HCT116 (cell line): ENCODE measurements at regions not wholly inside any gene's neighbourhood (a gene's known extent, or its start where the extent isn't known, plus 50 kb on each side); places are given as distances from the start of the nearest gene placed in this dataset.

Source experiments
- ATAC-seq: fragments of 200-7000 bp; cut with Tn5 transposase; 2 replicates; pipeline ENCODE4 v1.9.1; 2020; ENCODE audit warnings: mild to moderate bottlenecking, moderate library complexity
- BruUV-seq: library from RNA; stranded (reverse); fragments of 400-500 nt; replicated peaks from 2 replicates; lab custom pipeline; 2021; lab: Mats Ljungman, UMichigan
- CTCF ChIA-PET: fragments of 300-600 bp; sonication (Branson Sonifier 250); formaldehyde crosslinking; loops from one replicate; lab custom pipeline; 2021; ENCODE audit warnings: antibody characterized with exemption; lab: Charles Lee
- POLR2A ChIA-PET: fragments of 300-600, 350-600 bp; sonication (Branson Sonifier 250); formaldehyde crosslinking; loops from one replicate; lab custom pipeline; 2021; ENCODE audit warnings: antibody characterized with exemption; lab: Charles Lee
- RAD21 ChIA-PET, 2 experiments: fragments of 300-600 bp; sonication (Branson Sonifier 250); formaldehyde crosslinking; loops; one replicate each; lab custom pipeline; 2023; ENCODE audit warnings: low total read pairs in 2 of 2; ENCODE audit not compliant: uncharacterized antibody in 2 of 2, unreplicated experiment in 2 of 2, low non-redundant PET in 1 of 2; lab: Charles Lee
- DNase-seq: peaks from one replicate; pipeline ENCODE4 v3.0.0-alpha.2; 2010; ENCODE audit warnings: low read depth, low spot score
- H2AFZ ChIP-seq: fragments of 200-600 bp; shearing (Covaris generic), sonication (generic); 2 replicates; pipeline ENCODE4 v1.6.1; 2017; ENCODE audit warnings: low read depth, mixed run types, mixed read lengths, antibody characterized with exemption, low read length; ENCODE audit not compliant: poor library complexity, severe bottlenecking
- H3K27ac ChIP-seq: 2 replicates; pipeline ENCODE4 v1.5.1; 2012; ENCODE audit warnings: low read depth, low read length
- H3K27me3 ChIP-seq: fragments of 200-600 bp; sonication (generic); 2 replicates; pipeline ENCODE4 v1.6.1; 2016; ENCODE audit warnings: mixed run types, low read length, mixed read lengths; ENCODE audit not compliant: insufficient read depth
- H3K36me3 ChIP-seq, 2 experiments: fragments of 200-500 bp in 1 of 2; fragments of 200-600 bp in 1 of 2; sonication (Bioruptor generic) in 1 of 2; sonication (generic) in 1 of 2; 2 replicates each; pipeline versions ENCODE4 v1.5.1 to v1.6.1; 2014 to 2016; ENCODE audit warnings: low read length in 2 of 2, inconsistent platforms in 1 of 2, mixed read lengths in 1 of 2, mixed run types in 1 of 2; ENCODE audit not compliant: insufficient read depth in 2 of 2, control insufficient read depth in 1 of 2
- H3K4me1 ChIP-seq, 2 experiments: fragments of 200-600 bp in 1 of 2; sonication (generic) in 1 of 2; 2 replicates each; pipeline versions ENCODE4 v1.5.1 to v1.6.1; 2012 to 2017; ENCODE audit warnings: low read length in 2 of 2, inconsistent platforms in 1 of 2, mild to moderate bottlenecking in 1 of 2, mixed read lengths in 1 of 2, mixed run types in 1 of 2, moderate library complexity in 1 of 2; ENCODE audit not compliant: insufficient read depth in 2 of 2, control insufficient read depth in 1 of 2
- H3K4me2 ChIP-seq: fragments of 200-600 bp; sonication (generic); 2 replicates; pipeline ENCODE4 v1.6.1; 2017; ENCODE audit warnings: mixed run types, low read length, mixed read lengths
- H3K4me3 ChIP-seq, 2 experiments: fragments of 200-600 bp in 1 of 2; sonication (generic) in 1 of 2; replicated peaks in 1 of 2; 2 replicates each; pipeline ENCODE4 v1.5.1; 2011 to 2016; ENCODE audit warnings: low read length in 2 of 2, control low read depth in 1 of 2, low read depth in 1 of 2, mild to moderate bottlenecking in 1 of 2, mixed read lengths in 1 of 2, mixed run types in 1 of 2
- H3K79me2 ChIP-seq: fragments of 200-600 bp; sonication (generic); 2 replicates; pipeline ENCODE4 v1.6.1; 2017; ENCODE audit warnings: mild to moderate bottlenecking, mixed run types, low read length, moderate library complexity, mixed read lengths; ENCODE audit not compliant: insufficient read depth
- H3K9ac ChIP-seq: fragments of 200-600 bp; sonication (generic); 2 replicates; pipeline ENCODE4 v1.6.1; 2016; ENCODE audit warnings: low read length, mixed read lengths
- H3K9me2 ChIP-seq: fragments of 200-600 bp; sonication (generic), shearing (Covaris generic); 2 replicates; pipeline ENCODE4 v1.6.1; 2017; ENCODE audit warnings: mixed run types, mild to moderate bottlenecking, moderate library complexity; ENCODE audit not compliant: insufficient read depth
- H3K9me3 ChIP-seq, 2 experiments: fragments of 200-500 bp in 1 of 2; fragments of 200-600 bp in 1 of 2; sonication (Bioruptor generic) in 1 of 2; sonication (generic) in 1 of 2; 2 replicates each; pipeline ENCODE4 v1.6.1; 2014 to 2017; ENCODE audit warnings: low read length in 2 of 2, mixed read lengths in 2 of 2, inconsistent platforms in 1 of 2, low read depth in 1 of 2, mild to moderate bottlenecking in 1 of 2, mixed run types in 1 of 2, moderate library complexity in 1 of 2; ENCODE audit not compliant: control insufficient read depth in 1 of 2, insufficient read depth in 1 of 2
- H4K20me1 ChIP-seq: fragments of 200-600 bp; sonication (generic), shearing (Covaris generic); 2 replicates; pipeline ENCODE4 v1.6.1; 2017; ENCODE audit warnings: mixed run types, mild to moderate bottlenecking, moderate library complexity; ENCODE audit not compliant: insufficient read depth
- CEBPB ChIP-seq: IDR thresholded peaks from 2 replicates; pipeline ENCODE4 v1.6.1; 2012; ENCODE audit warnings: low read depth
- EGR1 ChIP-seq: IDR thresholded peaks from 2 replicates; pipeline ENCODE4 v1.6.1; 2012; ENCODE audit warnings: low read depth
- EZH2phosphoT487 ChIP-seq: fragments of 200-600 bp; IDR thresholded peaks from 2 replicates; pipeline ENCODE4 v1.6.1; 2018; ENCODE audit warnings: antibody characterized with exemption, borderline replicate concordance
- FOSL1 ChIP-seq: IDR thresholded peaks from 2 replicates; pipeline ENCODE4 v1.6.1; 2012; ENCODE audit warnings: low read depth
- JUND ChIP-seq: IDR thresholded peaks from 2 replicates; pipeline ENCODE4 v1.6.1; 2012
- RAD21 ChIP-seq: IDR thresholded peaks from 2 replicates; pipeline ENCODE4 v1.6.1; 2012; ENCODE audit warnings: low read depth, mild to moderate bottlenecking
- REST ChIP-seq: IDR thresholded peaks from 2 replicates; pipeline ENCODE4 v1.6.1; 2012; ENCODE audit warnings: low read depth
- SRF ChIP-seq: IDR thresholded peaks from 2 replicates; pipeline ENCODE4 v1.6.1; 2012; ENCODE audit warnings: low read depth
- ZNF274 ChIP-seq: fragments of 200-500 bp; sonication (Bioruptor generic); IDR thresholded peaks from 2 replicates; pipeline ENCODE4 v1.6.1; 2014; ENCODE audit warnings: mild to moderate bottlenecking, low read depth, low read length, inconsistent platforms
- intact Hi-C: fragments of 100-400 bp; cut with micrococcal nuclease; formaldehyde crosslinking; loops from 2 replicates; pipeline ENCODE4 v1.10.0; 2022
- TF ChIP-seq, protein P1 (sequence below): IDR thresholded peaks from 2 replicates; pipeline ENCODE4 v1.6.1; 2012
- TF ChIP-seq, protein P2 (sequence below), 3 experiments: fragments of 200-600 bp in 1 of 3; sonication (generic) in 1 of 3; IDR thresholded peaks in 2 of 3; conservative IDR thresholded peaks in 1 of 3; 2 replicates each; pipeline ENCODE4 v1.5.1; 2012 to 2017; ENCODE audit warnings: low read depth in 2 of 3, low read length in 2 of 3, antibody characterized with exemption in 1 of 3, borderline replicate concordance in 1 of 3, control low read depth in 1 of 3, mild to moderate bottlenecking in 1 of 3, mixed read lengths in 1 of 3, mixed run types in 1 of 3, moderate library complexity in 1 of 3; ENCODE audit not compliant: insufficient read depth in 1 of 3

DNA sequence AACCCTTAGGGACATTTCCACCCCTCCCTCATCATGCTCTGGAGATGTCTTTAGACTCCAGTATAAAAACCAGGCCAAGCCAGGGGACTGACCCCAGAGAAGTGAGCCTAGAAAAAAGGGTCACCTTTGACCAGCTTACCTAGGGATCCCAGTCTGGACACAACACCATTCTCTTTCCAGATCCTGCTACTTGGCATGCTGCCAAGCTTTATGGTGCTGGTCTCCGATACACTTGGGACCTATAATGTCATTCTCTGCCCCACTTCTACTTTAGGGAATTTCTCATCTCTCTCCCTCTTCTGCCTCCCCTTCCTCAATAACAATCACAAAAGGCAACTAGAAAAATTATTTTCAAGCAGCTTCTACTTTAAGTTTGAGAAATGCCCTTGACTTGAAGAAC, 124.4 kb downstream of the LRRN1 start:
- Histone ChIP-seq H3K4me3 (no peak overlapping the region), H3K4me2 (no peak overlapping the region), H3K27me3 (no peaks in the 10 kb centered on the region), H3K9me3 (peaks cover 0 to 15% of the 10 kb centered on the region in 2 experiments; a peak in 1 of 4 replicates)
- POLR2A ChIA-PET: no interaction called here
- TF ChIP-seq, protein P1, sequence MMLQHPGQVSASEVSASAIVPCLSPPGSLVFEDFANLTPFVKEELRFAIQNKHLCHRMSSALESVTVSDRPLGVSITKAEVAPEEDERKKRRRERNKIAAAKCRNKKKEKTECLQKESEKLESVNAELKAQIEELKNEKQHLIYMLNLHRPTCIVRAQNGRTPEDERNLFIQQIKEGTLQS: no peak
- TF ChIP-seq RAD21 (no peak), EZH2phosphoT487 (no peak), JUND (no peak), REST (no peak), EGR1 (no peak), FOSL1 (no peak), CEBPB (no peak), ZNF274 (no peak), SRF (no peak)
- TF ChIP-seq, protein P2, sequence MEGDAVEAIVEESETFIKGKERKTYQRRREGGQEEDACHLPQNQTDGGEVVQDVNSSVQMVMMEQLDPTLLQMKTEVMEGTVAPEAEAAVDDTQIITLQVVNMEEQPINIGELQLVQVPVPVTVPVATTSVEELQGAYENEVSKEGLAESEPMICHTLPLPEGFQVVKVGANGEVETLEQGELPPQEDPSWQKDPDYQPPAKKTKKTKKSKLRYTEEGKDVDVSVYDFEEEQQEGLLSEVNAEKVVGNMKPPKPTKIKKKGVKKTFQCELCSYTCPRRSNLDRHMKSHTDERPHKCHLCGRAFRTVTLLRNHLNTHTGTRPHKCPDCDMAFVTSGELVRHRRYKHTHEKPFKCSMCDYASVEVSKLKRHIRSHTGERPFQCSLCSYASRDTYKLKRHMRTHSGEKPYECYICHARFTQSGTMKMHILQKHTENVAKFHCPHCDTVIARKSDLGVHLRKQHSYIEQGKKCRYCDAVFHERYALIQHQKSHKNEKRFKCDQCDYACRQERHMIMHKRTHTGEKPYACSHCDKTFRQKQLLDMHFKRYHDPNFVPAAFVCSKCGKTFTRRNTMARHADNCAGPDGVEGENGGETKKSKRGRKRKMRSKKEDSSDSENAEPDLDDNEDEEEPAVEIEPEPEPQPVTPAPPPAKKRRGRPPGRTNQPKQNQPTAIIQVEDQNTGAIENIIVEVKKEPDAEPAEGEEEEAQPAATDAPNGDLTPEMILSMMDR (IDR thresholded peaks at IDR 0.05 in 2 of 3, conservative IDR thresholded peaks at IDR 0.05 in 1 of 3; ENCODE audit: borderline replicate concordance in 1 of 3, insufficient read depth in 1 of 3, low read depth in 2 of 3, low read length in 2 of 3): no peak
- TF ChIP-seq, all 23 proteins: peak for 0
- no peak for ATAC-seq
- intact Hi-C loops: no loop called here
- no peaks in the 10 kb centered on the region for H4K20me1 ChIP-seq
- DNase-seq: no peak
- H3K9ac ChIP-seq: no peak overlapping the region
- H3K79me2 ChIP-seq: no peaks in the 10 kb centered on the region
- H2AFZ ChIP-seq: no peak overlapping the region
- H3K4me1 ChIP-seq: no peaks in the 10 kb centered on the region
- RAD21 ChIA-PET: no interaction called here
- no peaks in the 10 kb centered on the region for H3K36me3 ChIP-seq
- no peak overlapping the region for H3K27ac ChIP-seq
- no TSS peak for BruUV-seq
- CTCF ChIA-PET: no interaction called here
- no peaks in the 10 kb centered on the region for H3K9me2 ChIP-seq
